Stimulated activated CD4-positive, alpha-beta T cell treated with anti-CD3 and anti-CD28 coated beads, Interleukin-12 subunit alpha, Interleukin-12 subunit beta, amount 100 ng/mL, for 24 hours (primary cell): ENCODE measurements at regions not wholly inside any gene's neighbourhood (a gene's known extent, or its start where the extent isn't known, plus 50 kb on each side); places are given as distances from the start of the nearest gene placed in this dataset.

ENCODE experiments used
- DNase-seq, 2 experiments: peaks; one replicate each; pipeline ENCODE4 v3.0.0-alpha.2; 2020; ENCODE audit warnings: low read depth in 2 of 2

DNA sequence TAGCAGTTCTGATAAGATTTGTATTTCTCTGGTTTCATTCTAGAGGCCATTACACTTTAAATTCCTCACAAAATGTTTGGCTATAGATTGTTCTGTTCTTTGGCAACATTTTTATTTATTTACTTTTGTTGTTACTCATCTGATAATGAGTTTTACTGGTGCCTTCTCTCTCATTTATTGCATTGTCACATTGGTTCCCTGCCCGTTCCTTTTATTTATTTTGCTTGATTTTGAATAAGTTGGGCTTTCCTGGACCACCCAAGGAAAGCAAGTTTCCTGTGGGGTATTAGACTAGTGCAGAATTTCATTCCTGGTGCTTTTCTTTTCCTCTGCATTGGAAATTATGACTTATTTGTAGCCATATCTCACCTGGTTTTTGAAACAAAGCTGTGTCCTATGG is 232.0 kb downstream of the SOCS6 start:
- no peak for DNase-seq

DNA sequence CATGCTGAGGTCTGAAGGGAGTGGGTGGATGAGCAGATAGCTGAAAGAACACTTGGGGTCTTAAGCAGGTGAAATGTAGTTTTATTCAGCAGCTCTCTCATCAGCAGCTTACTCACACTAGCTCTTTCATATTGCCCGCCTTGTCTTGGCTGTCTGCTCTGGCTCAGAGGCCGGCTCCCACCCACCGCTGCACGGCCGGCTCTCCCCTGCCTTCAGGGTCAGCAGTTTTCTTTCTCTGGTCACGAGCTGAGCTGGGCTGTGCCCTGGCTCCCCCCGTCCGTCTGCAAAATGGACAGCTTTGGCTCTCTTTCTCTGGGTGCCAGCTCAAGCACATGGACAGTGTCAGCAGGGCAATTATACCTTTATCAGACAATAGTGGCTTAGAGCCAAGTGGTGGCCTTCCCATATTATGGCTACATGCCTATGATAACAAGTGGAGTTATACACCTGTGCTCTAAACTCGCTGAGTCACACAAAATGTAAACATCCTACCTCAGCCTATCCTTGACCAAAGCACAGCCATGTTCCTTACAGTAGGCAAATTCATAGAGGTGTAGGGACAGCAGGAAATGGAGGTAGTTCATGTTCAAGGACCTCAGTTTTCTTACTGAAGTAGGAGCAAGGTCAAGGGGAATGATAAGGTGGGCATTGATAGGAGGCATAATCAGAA is 224.8 kb downstream of the SOCS6 start:
- no peak for DNase-seq

DNA sequence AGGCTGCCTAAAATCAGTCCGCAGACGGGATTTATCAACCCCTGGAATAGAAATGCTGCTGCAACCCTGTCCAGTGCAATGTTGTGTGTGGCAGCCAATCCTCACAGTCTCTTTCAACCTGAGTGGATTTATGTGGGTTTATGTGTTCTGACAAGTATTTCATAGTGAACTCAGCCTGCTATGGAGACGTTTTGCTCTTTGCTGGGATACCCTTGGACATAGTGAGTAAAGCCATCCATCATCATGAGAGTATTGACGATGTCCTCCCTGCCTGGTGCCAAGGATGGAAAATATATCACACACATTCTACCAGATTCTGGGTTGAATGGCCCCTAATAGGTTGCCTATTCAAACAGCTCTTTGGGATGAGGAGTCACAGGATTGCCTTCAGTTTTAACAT is 219.1 kb downstream of the SOCS6 start:
- DNase-seq = no peak

DNA sequence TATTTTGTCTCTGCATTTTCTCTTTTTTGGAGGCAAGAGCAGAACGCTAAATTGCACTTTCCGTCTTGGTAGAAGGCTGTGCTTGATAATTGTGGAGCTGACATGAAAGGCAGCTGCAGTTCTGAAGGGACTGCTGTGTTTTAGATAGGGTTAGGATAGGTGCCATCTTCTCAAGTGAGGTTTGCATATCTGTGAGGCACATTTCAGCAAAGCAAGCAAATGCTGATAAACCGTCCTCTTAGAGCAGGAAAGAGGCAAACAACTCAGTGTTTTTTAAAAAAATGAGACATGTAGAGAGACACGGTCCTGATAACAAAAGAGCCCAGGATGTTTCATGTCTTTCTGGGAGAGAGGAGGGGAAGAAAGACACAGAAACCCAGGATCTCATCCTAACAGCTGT is 217.7 kb downstream of the SOCS6 start:
- DNase-seq = no peak

DNA sequence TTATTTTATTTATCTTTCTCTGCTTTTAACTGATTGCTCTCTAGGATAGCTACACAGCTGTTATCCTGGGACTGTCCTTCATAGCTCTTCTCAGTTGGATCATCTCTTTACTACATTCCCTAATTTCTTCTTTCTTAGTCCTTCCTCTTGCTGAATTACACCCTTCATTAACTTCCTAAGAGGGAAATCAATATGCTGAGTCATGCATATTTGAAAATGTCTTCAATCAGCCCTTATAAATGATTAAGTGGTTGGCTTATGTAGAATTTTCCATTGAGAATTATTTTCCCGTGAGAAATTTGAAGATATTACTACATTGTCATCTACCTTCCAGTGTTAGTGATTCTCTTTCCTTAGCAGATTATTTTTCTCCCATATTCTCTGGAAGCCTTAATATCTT is 214.2 kb downstream of the SOCS6 start:
- DNase-seq = no peak

DNA sequence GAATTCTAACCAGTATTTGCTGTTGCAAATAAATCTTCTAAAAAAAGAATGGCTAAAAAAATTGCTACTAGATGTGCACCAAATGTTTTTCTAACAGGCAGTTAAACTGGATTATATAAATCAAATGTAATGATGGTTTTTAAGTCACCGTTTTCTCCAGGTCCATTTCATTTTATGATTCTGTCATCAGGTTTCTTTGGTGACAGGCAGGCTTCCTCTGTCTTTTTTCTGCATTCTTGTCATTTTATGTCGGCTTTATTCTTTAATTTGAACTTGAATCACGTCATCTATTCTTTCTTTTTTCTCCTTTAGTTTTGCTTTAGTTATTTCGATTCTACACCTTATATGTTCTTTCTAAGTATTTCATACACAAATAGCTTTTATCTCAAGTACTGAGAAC is 212.5 kb downstream of the SOCS6 start:
- no peak for DNase-seq

DNA sequence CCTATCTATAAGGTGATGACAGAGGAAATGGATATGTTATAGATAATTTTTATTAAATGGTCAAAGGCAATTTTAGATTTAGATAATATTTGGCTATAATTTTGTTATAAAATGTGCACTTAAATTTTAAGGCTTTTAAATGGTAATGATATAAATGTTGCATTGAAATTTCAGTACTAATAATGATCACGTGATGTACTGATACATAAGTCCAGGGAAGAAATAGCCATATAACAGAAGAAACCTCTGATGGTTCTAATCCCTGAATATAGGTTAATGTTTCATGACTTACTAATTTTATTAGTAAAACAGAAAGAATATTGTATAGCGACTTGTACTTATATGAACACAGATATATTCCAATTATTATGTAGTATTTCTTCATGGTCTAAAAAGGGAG is 211.9 kb downstream of the SOCS6 start:
- no peak for DNase-seq

DNA sequence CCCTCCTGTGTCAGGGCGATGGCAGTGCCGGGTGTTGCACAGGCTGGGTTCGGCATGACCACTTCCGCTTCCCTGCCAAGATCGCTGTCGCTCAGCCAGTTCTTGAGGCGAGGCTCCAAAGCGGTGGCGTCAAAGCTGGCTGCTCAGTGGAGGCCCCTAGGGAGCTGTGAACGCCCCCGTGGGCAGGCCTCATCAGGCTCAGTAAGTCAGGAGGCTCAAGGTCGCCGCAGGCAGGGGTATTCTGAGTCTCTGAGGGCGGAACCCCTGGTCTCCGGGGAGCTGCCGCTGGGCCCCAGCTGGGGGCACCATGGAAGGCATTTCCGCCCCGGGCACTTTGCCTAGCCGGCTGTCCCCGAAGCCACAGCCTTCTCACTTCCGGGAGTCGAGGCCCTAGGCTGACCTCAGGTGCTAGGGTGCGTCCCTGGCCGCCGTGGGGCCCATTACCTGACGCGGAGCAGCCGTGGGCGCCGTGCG is 210.4 kb downstream of the SOCS6 start:
- DNase-seq = no peak

DNA sequence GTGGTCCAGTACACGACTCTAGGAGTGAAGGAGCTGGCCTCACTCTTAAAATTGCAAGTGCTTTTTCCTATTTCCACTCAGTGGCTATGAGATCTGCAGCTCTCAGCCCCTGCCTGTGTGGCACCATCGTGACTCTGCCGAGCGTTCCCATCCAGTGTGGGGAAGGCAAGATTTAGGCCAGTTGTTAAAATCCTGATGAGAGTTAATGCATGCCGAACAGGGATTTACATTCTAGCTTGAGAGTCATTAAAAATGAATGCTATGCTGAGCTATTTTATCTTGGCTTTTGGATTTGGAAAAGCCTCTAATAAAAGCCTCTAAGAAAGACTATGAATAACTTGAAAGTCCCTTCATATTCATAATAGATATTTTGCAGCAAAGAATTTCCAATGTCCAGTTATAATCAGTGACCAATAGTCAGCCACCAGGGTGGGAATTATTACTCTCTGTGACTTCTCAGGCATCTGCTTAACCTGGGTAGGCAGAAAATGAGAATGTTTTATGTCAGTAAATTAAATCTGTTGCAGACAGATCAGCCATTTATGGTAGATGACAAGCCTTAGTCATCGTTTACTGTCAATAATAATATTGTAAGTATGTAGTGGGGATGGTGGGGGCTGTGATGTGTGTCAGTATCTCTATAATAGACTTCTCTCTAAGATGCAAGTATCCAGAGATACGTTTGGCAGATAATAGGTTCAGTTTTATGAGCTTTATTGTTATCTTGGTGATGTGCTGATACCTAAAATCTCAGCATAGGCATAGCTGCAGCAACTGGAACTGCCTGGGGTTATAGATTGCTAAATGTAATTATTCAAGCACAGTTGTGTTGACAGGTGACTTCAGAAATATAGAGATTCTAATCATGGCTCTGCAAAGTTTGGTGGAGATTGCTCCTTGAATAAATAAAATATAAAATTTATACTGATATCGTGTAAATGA is 207.8 kb downstream of the SOCS6 start:
- no peak for DNase-seq

DNA sequence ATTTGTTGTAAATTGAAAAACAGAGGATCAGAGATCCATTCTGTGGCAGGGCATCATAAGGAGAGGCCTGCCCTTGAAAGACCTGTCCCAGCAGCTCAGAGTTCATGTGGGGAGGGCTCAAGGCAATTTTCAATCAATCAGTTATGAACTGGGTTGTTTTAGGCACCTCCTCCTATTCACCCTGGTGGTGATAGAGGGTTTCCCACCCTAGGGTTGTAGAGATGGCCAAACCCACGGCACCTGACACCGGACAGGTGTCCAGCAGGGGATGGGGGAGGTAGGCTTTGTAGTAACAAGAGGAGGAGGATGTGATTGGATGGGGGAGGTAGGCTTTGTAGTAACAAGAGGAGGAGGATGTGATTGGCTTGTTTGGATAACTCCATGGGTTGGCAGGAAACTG is 205.7 kb downstream of the SOCS6 start:
- no peak for DNase-seq

DNA sequence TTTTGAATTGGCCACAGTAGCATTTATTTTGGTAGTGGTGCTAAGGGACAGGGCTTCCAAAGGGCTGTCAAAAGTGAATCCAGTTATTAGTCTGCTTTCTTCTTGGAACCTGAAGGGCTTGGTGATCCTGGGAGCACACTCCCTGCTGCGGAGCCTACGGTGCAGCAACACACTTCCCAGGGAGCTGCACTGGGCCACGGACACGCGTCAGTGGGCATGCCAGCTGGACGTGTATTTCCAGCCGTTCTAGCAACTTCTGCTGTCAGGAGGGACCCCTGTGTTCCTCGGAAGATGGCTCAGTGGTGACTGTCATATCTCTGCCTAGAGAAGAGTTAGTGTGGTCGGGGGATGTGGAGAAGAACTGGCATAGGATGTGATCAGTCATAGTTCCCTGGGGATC is 204.6 kb downstream of the SOCS6 start:
- no peak for DNase-seq

DNA sequence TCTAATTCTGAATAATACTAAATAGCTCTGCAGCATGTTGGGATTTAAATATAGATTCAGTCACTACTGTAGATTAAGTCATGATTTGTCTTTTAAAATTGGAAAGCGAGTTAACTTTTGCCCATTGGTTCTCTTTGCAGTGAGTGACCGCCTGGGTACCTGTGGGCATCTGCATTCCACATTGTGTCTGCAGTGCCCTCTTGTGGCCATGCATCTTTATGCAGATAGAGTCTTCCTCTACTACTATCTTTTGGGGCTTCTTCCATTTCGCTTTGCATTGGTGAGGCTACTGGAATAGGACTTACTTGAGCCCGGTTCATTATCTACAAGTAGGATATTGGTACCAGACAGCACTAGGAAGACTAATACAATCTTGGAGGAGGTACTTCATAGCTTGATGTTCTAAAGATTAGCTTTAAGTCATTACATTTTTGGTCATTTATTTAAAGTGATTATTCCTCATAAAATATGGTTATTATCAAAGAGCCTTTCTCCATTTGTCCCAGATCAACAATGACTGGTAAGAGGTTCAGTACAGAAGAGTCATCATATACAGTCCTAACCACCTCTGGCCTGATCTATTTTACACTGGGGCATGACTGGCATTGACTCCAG is 203.0 kb downstream of the SOCS6 start:
- peak; percentile 11 to 42 for DNase-seq

DNA sequence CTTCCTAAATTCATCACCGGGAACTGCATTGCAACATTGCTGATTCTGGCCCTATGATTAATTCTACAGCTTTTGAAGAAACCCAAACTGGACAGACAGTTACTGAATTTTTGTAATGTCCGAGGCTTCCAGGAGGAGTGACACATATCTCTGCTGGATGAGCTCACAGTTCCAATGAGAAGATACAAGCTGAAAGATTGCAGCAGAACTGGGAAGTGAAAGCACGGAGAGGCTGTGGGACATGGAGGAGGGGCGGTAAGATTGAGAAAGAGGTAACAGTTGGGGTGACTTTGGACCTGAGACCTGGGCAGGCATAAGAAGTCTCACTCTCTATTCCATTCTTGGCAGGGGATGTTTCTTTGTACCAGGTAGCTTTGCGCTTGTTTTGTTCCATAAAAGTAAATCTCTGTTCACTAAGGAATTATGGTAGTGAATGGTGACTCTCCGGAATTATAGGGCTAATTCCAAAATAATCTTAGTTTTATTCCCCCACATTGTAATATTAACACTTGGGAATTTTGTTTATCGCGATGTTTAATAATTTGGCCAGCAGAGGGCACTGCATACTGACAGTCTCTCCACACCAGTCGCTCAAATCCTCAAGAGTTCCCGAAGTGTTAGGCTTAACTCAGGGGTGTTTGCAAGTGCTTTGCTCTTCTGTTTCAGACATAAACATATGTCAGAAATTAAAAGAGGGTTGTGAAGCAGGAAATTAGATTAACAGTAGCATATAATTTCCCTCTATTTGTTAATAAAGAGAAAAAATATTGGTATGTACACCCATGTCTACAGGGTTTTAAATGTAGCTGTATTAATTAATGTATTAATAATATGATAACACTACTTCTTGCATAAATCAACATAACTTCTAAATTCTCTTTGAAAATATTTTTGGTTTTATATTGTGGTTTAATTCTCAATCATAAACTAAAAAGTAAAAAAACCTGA is 201.4 kb downstream of the SOCS6 start:
- peak in 1 of 2 experiments; percentile 15 for DNase-seq

DNA sequence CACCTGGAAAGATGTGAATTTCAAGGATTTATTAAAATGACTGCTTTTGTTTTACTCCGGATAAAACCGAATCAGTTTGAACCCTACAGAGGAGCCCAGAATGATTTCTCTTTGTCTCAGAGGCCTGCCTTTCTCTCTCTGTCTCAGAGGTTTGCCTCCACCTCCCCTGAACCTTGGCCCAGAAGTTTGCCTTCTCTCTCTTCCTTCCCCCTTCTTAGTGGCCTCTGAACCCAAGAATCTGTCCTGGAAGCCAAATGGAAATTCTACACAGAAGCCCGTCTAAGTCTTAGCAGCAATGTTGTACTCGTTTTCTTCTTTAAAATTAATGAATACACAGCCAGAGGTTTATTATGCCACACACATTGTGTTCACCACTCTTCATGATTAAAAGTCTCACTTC is 200.7 kb downstream of the SOCS6 start:
- no peak for DNase-seq

DNA sequence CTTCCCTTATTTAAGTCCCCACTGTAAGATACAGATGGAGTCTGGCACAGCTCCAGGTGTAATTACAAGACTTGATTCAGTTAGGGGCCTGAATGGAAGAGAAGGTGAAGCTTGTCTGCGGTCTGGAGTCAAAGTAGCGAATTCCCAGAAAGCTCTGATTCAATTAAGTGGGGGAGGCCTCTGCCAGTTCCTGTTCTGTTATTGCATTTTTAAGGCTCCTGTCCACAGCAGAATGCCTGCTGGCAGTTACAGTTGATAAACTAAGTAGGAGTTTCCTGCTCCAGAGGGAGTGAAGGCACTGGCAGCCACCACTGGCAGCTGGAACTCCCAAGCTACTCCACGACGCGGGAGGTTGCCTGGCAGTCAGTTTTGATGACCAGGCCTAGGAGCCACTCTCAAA is 181.1 kb downstream of the SOCS6 start:
- no peak for DNase-seq

DNA sequence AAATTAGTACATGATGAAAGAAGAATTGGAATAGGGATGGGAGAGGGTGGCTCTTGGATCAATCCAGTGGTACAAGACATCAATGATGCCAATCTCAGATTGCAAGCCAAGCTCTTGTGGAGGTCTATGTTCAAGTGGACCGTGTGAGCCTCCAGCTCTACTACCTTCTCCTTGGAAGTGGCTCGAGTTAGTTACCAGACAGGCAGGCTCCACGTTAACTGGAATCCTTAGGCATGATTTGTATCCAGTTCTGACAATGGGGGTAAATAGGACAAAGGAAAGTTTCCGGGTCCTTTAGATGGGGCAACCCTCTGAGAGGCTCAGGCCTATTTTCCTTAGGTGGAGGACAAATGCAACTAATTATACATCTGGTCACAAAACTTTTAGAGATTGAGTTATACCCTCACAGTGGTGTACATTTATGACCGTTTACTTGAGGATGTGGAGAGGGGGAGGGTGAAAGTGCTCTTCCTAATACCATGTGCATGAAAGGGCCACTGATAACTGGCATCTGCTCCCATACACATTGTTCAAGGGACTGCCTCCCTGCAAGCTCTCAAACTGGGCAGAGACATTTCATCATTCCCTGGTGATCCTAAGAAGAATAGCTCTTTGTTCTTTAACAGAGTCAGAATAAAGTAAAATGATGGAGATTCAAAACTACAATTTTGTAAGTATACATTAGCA is 180.2 kb downstream of the SOCS6 start:
- DNase-seq = no peak

DNA sequence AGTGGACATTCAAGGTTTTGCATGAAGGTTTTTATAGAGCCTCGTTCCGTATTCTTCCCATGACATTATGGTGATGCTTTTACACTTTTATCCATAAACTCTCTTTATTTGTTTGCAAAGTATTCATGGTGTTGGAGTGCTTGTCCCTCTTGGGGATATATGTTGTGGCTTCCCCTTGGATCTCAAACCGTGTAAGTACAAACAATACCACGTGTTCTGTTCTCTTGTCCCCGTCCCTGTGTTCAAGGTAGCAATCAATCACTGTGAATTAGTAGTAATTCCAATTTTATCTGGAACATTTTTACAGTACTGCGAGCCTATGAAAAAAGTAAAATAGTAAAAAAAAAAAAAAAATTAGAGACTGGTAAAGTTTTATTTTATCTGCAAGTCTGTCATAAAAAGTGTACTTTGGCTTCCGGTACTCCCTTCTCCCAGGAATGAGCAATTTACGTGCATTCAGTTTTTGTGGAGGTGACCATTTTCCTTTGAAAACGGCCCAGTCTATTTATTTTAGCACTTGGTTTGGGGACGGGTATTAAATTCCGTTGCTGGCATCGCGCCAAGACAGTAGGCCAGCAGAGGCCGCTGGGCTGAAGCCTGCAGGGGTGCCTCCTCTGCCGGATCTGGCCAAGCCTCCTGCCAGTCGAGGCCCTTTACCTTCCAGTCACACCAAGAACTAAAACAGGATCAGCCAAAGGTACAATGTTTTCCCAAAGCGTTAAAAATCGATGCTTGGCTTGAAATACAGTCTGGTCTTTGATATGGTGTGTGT is 175.7 kb downstream of the SOCS6 start:
- DNase-seq = peak in 1 of 2 experiments; percentile 4

DNA sequence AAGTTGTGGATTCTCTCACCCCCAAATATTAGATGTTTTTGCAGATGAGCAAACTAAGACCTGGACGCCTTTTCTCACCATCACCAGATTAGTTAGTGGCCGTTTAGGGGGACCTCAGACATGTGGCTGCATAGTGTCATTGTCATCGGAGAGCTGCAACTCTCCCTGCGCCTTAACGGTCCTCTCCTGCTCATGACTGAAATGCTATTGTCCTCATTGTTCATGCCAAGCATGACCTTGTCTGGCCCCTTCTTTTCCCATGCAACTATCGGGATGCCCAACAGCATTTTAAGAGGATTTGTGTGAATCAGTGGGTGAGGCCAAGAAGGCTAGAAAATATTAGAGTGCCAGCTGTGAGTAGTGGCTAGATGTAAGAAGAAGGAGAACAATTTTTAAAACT is 174.2 kb downstream of the SOCS6 start:
- DNase-seq = no peak

DNA sequence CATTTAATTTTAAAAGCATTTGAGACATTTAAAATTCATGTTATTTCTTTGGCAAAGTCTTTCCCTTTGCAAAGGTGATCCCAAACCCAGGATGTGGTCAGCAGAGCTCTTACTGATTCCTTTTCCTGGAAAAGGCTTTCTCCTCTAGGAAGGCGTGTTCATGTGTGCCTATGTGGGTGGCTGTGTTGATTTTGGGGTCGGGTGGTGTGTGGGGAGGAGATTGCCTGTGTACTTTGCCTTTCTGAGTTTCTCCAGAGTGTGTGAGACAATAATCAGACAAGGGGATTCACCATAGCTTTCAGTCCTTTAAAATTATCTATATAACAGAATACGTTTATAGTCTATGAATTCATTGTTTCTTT is 173.2 kb downstream of the SOCS6 start:
- DNase-seq = no peak
